Endothelial cell of umbilical vein (primary cell): ENCODE measurements at regions not wholly inside any gene's neighbourhood (a gene's known extent, or its start where the extent isn't known, plus 50 kb on each side); places are given as distances from the start of the nearest gene placed in this dataset.

Experiments
- BruUV-seq: library from RNA; stranded (reverse); fragments of 400-500 nt; replicated peaks from 2 replicates; lab custom pipeline; 2021; lab: Mats Ljungman, UMichigan
- CTCF ChIA-PET: fragments of 300-600, 350-600 bp; sonication (Branson Sonifier 250); formaldehyde crosslinking; loops from one replicate; lab custom pipeline; 2021; ENCODE audit warnings: antibody characterized with exemption, inconsistent platforms; lab: Charles Lee
- POLR2A ChIA-PET: fragments of 300-600, 350-600 bp; sonication (Branson Sonifier 250); formaldehyde crosslinking; loops from one replicate; lab custom pipeline; 2021; ENCODE audit warnings: antibody characterized with exemption, inconsistent platforms; lab: Charles Lee
- DNase-seq: peaks from one replicate; pipeline ENCODE4 v3.0.0-alpha.2; 2011; ENCODE audit warnings: low read depth, low spot score
- FAIRE-seq: peaks from 2 replicates; lab custom pipeline; 2011; peaks lifted over from hg19 to GRCh38; lab: Jason Lieb, UNC
- H2AFZ ChIP-seq: 2 replicates; pipeline ENCODE4 v1.6.0; 2012; ENCODE audit warnings: low read depth, low read length, control low read depth, inconsistent platforms
- H3K27ac ChIP-seq: 2 replicates; pipeline ENCODE4 v1.5.1; 2011; ENCODE audit warnings: low read depth, mild to moderate bottlenecking, control low read depth, low read length, moderate library complexity; ENCODE audit not compliant: insufficient read depth
- H3K27me3 ChIP-seq, 2 experiments: 2 replicates each; pipeline versions ENCODE4 v1.6.0 to v1.6.1; 2011; ENCODE audit warnings: low read length in 2 of 2, mixed read lengths in 1 of 2; ENCODE audit not compliant: control insufficient read depth in 2 of 2, insufficient read depth in 2 of 2
- H3K36me3 ChIP-seq, 2 experiments: 2 replicates in 1 of 2; 3 replicates in 1 of 2; pipeline ENCODE4 v1.5.1; 2011; ENCODE audit warnings: low read length in 2 of 2, mild to moderate bottlenecking in 1 of 2, moderate library complexity in 1 of 2; ENCODE audit not compliant: control insufficient read depth in 2 of 2, insufficient read depth in 2 of 2; ENCODE audit errors: extremely low read depth in 1 of 2
- H3K4me1 ChIP-seq: 3 replicates; pipeline ENCODE4 v1.5.1; 2011; ENCODE audit warnings: mild to moderate bottlenecking, low read length; ENCODE audit not compliant: control insufficient read depth, insufficient read depth; ENCODE audit errors: extremely low read depth
- H3K4me2 ChIP-seq: 2 replicates; pipeline ENCODE4 v1.6.1; 2011; ENCODE audit warnings: low read length, control low read depth, mixed read lengths; ENCODE audit not compliant: insufficient read depth
- H3K4me3 ChIP-seq, 3 experiments: fragments of 200-600 bp in 1 of 3; sonication (generic), shearing (Covaris generic) in 1 of 3; replicated peaks in 1 of 3; 2 replicates each; pipeline ENCODE4 v1.5.1; 2011 to 2016; ENCODE audit warnings: control low read depth in 3 of 3, low read length in 3 of 3, mild to moderate bottlenecking in 2 of 3, inconsistent platforms in 1 of 3, low read depth in 1 of 3, moderate library complexity in 1 of 3; ENCODE audit not compliant: insufficient read depth in 1 of 3
- H3K79me2 ChIP-seq: 2 replicates; pipeline ENCODE4 v1.6.0; 2012; ENCODE audit warnings: low read length, inconsistent platforms; ENCODE audit not compliant: control insufficient read depth, insufficient read depth
- H3K9ac ChIP-seq: replicated peaks from 2 replicates; pipeline ENCODE3; 2011; ENCODE audit warnings: low read length, control low read depth; ENCODE audit not compliant: insufficient read depth; ENCODE audit errors: extremely low read depth
- H3K9me1 ChIP-seq: replicated peaks from 3 replicates; pipeline ENCODE4 v1.6.0; 2011; ENCODE audit warnings: mild to moderate bottlenecking, low read length; ENCODE audit not compliant: control insufficient read depth, insufficient read depth; ENCODE audit errors: extremely low read depth
- H3K9me3 ChIP-seq: replicated peaks from 2 replicates; pipeline ENCODE4 v1.5.1; 2012; ENCODE audit warnings: low read length, inconsistent platforms; ENCODE audit not compliant: control insufficient read depth, insufficient read depth
- H4K20me1 ChIP-seq: replicated peaks from 2 replicates; pipeline ENCODE3; 2011; ENCODE audit warnings: mild to moderate bottlenecking, low read length; ENCODE audit not compliant: control insufficient read depth, insufficient read depth; ENCODE audit errors: extremely low read depth
- CTCF ChIP-seq, 2 donors: IDR thresholded peaks; 1 replicate in 1 of 2; 2 replicates in 1 of 2; pipeline ENCODE4 v1.5.1; 2011; ENCODE audit warnings: low read length in 2 of 2, mild to moderate bottlenecking in 2 of 2, moderate library complexity in 2 of 2, control low read depth in 1 of 2, inconsistent platforms in 1 of 2, low read depth in 1 of 2; ENCODE audit not compliant: insufficient read depth in 1 of 2; ENCODE audit errors: extremely low read depth in 1 of 2
- EZH2 ChIP-seq: IDR thresholded peaks from 2 replicates; pipeline ENCODE4 v1.6.1; 2012; ENCODE audit warnings: borderline replicate concordance, low read depth, mild to moderate bottlenecking, moderate library complexity, low read length, inconsistent platforms; ENCODE audit not compliant: severe bottlenecking
- FOS ChIP-seq: IDR thresholded peaks from 2 replicates; pipeline ENCODE4 v1.6.1; 2011; ENCODE audit warnings: mild to moderate bottlenecking, low read length, moderate library complexity, borderline replicate concordance; ENCODE audit not compliant: insufficient read depth
- GATA2 ChIP-seq: IDR thresholded peaks from 2 replicates; pipeline ENCODE4 v1.7.0; 2011; ENCODE audit warnings: low read depth, mild to moderate bottlenecking, moderate library complexity, mixed read lengths, low read length; ENCODE audit not compliant: insufficient read length, insufficient read depth
- JUN ChIP-seq: IDR thresholded peaks from 2 replicates; pipeline ENCODE4 v1.6.1; 2011; ENCODE audit warnings: borderline replicate concordance, low read depth; ENCODE audit not compliant: insufficient read length, insufficient read depth
- MAX ChIP-seq: IDR thresholded peaks from 2 replicates; pipeline ENCODE4 v1.6.1; 2011; ENCODE audit not compliant: insufficient read depth, insufficient read length
- MYC ChIP-seq: IDR thresholded peaks from one replicate; pipeline ENCODE4 v1.6.1; 2011; ENCODE audit warnings: mild to moderate bottlenecking, low read depth, low read length
- POLR2A ChIP-seq: IDR thresholded peaks from 2 replicates; pipeline ENCODE4 v1.6.1; 2012; ENCODE audit warnings: low read depth, mild to moderate bottlenecking, control low read depth, low read length
- POLR2AphosphoS5 ChIP-seq: IDR thresholded peaks from 2 replicates; pipeline ENCODE4 v1.6.1; 2012; ENCODE audit warnings: low read depth, mild to moderate bottlenecking, control low read depth, low read length, moderate library complexity; ENCODE audit not compliant: insufficient read depth
- dilution Hi-C: fragments of 300-500 bp; cut with MboI; formaldehyde crosslinking; loops from one replicate; pipeline ENCODE4 v1.15.0; 2019; ENCODE audit warnings: low sequenced_read_pairs; ENCODE audit not compliant: extremely low pct_ligation_motif_present
- intact Hi-C: fragments of 100-400 bp; cut with micrococcal nuclease; formaldehyde crosslinking; loops from one replicate; pipeline ENCODE4 v1.10.0; 2022

GRCh38 chr18:59040770-59041148, 98.9 kb upstream of the SEC11C start:
- TF ChIP-seq MYC (no peak), JUN (no peak), POLR2AphosphoS5 (no peak), FOS (no peak), MAX (no peak), EZH2 (no peak), POLR2A (no peak), GATA2 (no peak), CTCF (IDR thresholded peaks at IDR 0.05; ENCODE audit: extremely low read depth in 1 of 2, insufficient read depth in 1 of 2, low read depth in 1 of 2, low read length in 2 of 2) (no peak)

More at GRCh38 chr18:59040770-59041148, 98.9 kb upstream of the SEC11C start:
- intact Hi-C loops (no loop called here), dilution Hi-C loops (no loop called here)
- Histone ChIP-seq H3K4me3 (no peak overlapping the region), H3K9me1 (no peaks in the 10 kb centered on the region), H3K27me3 (no peaks in the 10 kb centered on the region), H3K36me3 (no peaks in the 10 kb centered on the region), H3K27ac (no peak overlapping the region), H3K4me2 (no peak overlapping the region), H2AFZ (no peak overlapping the region), H3K79me2 (no peaks in the 10 kb centered on the region), H3K4me1 (no peaks in the 10 kb centered on the region), H4K20me1 (no peaks in the 10 kb centered on the region), H3K9me3 (no peaks in the 10 kb centered on the region), H3K9ac (no peak overlapping the region)
- FAIRE-seq, result no peak
- no TSS peak for BruUV-seq
- ChIA-PET CTCF (interaction anchor here (2.1 kb wide), 1 partner anchor 30 kb away, joined by 5 read pairs; no protein-coding TSS in a partner anchor), POLR2A (no interaction called here)
- no peak for DNase-seq
